SK-N-MC (cell line): ENCODE measurements at regions not wholly inside any gene's neighbourhood (a gene's known extent, or its start where the extent isn't known, plus 50 kb on each side); places are given as distances from the start of the nearest gene placed in this dataset.

Source experiments
- DNase-seq: peaks from one replicate; pipeline ENCODE4 v3.0.0-alpha.2; 2011; ENCODE audit warnings: low read depth, low spot score
- H3K27ac ChIP-seq: fragments of 200-600 bp; sonication (generic); 2 replicates; pipeline ENCODE4 v1.5.1; 2016; ENCODE audit warnings: mixed run types
- H3K36me3 ChIP-seq: fragments of 200-600 bp; sonication (generic); 2 replicates; pipeline ENCODE4 v1.6.1; 2017; ENCODE audit warnings: antibody characterized with exemption, low read length, mixed read lengths; ENCODE audit not compliant: insufficient read depth
- H3K4me3 ChIP-seq: fragments of 200-600 bp; sonication (generic); 2 replicates; pipeline ENCODE4 v1.5.1; 2016
- H3K9ac ChIP-seq: fragments of 200-600 bp; sonication (generic); 2 replicates; pipeline ENCODE4 v1.8.0; 2017; ENCODE audit warnings: mixed run types, mixed read lengths; ENCODE audit not compliant: insufficient read length
- H3K9me3 ChIP-seq: fragments of 200-600 bp; sonication (generic); 2 replicates; pipeline ENCODE4 v1.6.1; 2017; ENCODE audit warnings: low read depth, mild to moderate bottlenecking, antibody characterized with exemption, low read length, moderate library complexity, mixed read lengths
- EZH2 ChIP-seq: fragments of 200-600 bp; sonication (generic); IDR thresholded peaks from one replicate; pipeline ENCODE4 v1.6.1; 2017; ENCODE audit warnings: antibody characterized with exemption
- FOXP2 ChIP-seq: optimal IDR thresholded peaks from 2 replicates; pipeline ENCODE3; 2011; ENCODE audit warnings: mild to moderate bottlenecking, moderate library complexity; ENCODE audit not compliant: insufficient read depth; ENCODE audit errors: extremely low read length, control extremely low read depth
- POLR2AphosphoS5 ChIP-seq: IDR thresholded peaks from 2 replicates; pipeline ENCODE4 v1.6.1; 2012; ENCODE audit warnings: mild to moderate bottlenecking, low read depth, low read length, borderline replicate concordance

GRCh38 chr2:120622886-120623753, 112.5 kb upstream of the GLI2 start:
- no peak for DNase-seq
- H3K4me3 ChIP-seq: no peak overlapping the region
- H3K36me3 ChIP-seq: no peaks in the 10 kb centered on the region
- H3K27ac ChIP-seq: no peak overlapping the region
- no peak overlapping the region for H3K9ac ChIP-seq
- TF ChIP-seq FOXP2 (no peak), EZH2 (no peak), POLR2AphosphoS5 (no peak)
- H3K9me3 ChIP-seq: no peaks in the 10 kb centered on the region

- no peak overlapping the region for H3K27ac ChIP-seq
- no peak for DNase-seq
- H3K9ac ChIP-seq: no peak overlapping the region
- H3K4me3 ChIP-seq: no peak overlapping the region
- no peaks in the 10 kb centered on the region for H3K36me3 ChIP-seq
- no peaks in the 10 kb centered on the region for H3K9me3 ChIP-seq
- TF ChIP-seq POLR2AphosphoS5: no peak
- TF ChIP-seq FOXP2: no peak
- no peak for TF ChIP-seq EZH2
Observed at GRCh38 chr2:120624061-120624737, 111.5 kb upstream of the GLI2 start.

- Histone ChIP-seq H3K9me3 (no peaks in the 10 kb centered on the region), H3K4me3 (no peak overlapping the region), H3K27ac (no peak overlapping the region), H3K36me3 (no peaks in the 10 kb centered on the region), H3K9ac (no peak overlapping the region)
- TF ChIP-seq POLR2AphosphoS5: no peak
- DNase-seq: no peak
Observed at GRCh38 chr2:120624738-120625446, 110.8 kb upstream of the GLI2 start.

- no peak overlapping the region for H3K27ac ChIP-seq
- H3K36me3 ChIP-seq: no peaks in the 10 kb centered on the region
- TF ChIP-seq FOXP2: no peak
- no peak for TF ChIP-seq EZH2
- TF ChIP-seq POLR2AphosphoS5: no peak
- no peak overlapping the region for H3K9ac ChIP-seq
- no peak overlapping the region for H3K4me3 ChIP-seq
- H3K9me3 ChIP-seq: no peaks in the 10 kb centered on the region
- DNase-seq: no peak
Observed at GRCh38 chr2:120625865-120626560, 109.7 kb upstream of the GLI2 start.

GRCh38 chr2:120626566-120626965, 109.1 kb upstream of the GLI2 start:
- TF ChIP-seq EZH2 (no peak), FOXP2 (no peak), POLR2AphosphoS5 (no peak)
- Histone ChIP-seq H3K9me3 (no peaks in the 10 kb centered on the region), H3K36me3 (no peaks in the 10 kb centered on the region), H3K9ac (no peak overlapping the region), H3K27ac (no peak overlapping the region), H3K4me3 (no peak overlapping the region)
- no peak for DNase-seq

DNA sequence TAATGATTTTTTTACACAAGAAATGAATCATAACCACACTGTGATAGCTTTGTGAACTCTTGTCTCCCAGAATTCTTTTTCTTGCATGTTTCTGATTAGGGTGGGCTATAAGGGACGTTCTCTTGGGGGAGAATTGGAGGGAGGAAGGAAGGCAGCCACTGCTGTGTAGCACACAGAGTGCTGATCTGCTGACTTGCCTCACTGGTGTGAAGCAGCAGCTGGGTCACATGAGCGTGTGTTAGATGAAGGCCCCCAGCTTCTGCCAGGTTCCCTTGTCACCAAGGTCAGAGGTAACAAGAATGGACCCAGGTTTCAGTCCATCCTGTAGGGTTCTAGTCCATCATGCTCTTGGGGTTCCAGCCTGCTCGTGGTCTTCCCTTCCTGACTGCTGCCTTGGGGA, 107.4 kb upstream of the GLI2 start:
- Histone ChIP-seq H3K9ac (no peak overlapping the region), H3K27ac (no peak overlapping the region), H3K36me3 (no peaks in the 10 kb centered on the region), H3K9me3 (no peaks in the 10 kb centered on the region), H3K4me3 (no peak overlapping the region)
- no peak for TF ChIP-seq FOXP2
- no peak for TF ChIP-seq EZH2
- no peak for TF ChIP-seq POLR2AphosphoS5
- DNase-seq: no peak

DNA sequence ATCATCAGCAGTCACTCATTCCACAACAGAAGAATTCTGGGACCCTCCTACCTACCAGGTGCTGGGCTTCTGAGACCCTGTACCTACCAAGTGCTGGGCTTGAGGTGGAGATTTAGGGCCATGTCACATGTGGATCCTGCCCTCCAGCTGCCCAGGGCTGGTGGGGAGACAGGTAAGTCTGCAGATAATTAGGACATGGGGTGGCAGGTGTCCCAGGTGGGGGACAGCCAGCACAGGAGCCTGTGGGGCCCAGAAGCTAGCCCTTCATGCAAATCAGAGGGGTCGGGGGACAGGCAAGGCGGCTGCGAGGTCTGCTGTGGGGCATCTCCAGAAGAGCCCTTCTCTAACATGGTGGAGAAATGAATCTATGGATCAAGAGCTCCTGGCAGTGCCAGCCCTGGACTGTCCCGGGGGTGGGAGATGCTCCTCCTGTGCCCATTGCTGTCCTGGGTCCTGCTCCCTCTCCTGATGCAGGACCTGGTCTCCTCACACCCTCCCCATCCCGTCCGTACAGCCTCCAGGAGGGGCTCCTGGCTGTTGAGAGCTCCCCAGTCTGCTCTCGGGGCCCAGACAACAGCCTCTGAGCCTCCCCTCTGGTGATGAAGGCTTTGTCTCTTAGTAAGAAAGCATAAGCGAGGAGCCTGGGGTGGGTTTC, 106.3 kb upstream of the GLI2 start:
- Histone ChIP-seq H3K9me3 (no peaks in the 10 kb centered on the region), H3K4me3 (no peak overlapping the region), H3K9ac (no peak overlapping the region), H3K27ac (no peak overlapping the region), H3K36me3 (no peaks in the 10 kb centered on the region)
- TF ChIP-seq FOXP2 (no peak), POLR2AphosphoS5 (no peak), EZH2 (no peak)
- no peak for DNase-seq

GRCh38 chr2:120630031-120630701, 105.5 kb upstream of the GLI2 start:
- Histone ChIP-seq H3K36me3 (no peaks in the 10 kb centered on the region), H3K9me3 (no peaks in the 10 kb centered on the region), H3K9ac (no peak overlapping the region), H3K27ac (no peak overlapping the region), H3K4me3 (no peak overlapping the region)
- TF ChIP-seq POLR2AphosphoS5 (no peak), EZH2 (no peak), FOXP2 (no peak)
- no peak for DNase-seq
